Stimulated activated CD8-positive, alpha-beta memory T cell treated with anti-CD3 and anti-CD28 coated beads, Interleukin-15, amount 100 ng/mL, for 48 hours (primary cell): ENCODE measurements at regions not wholly inside any gene's neighbourhood (a gene's known extent, or its start where the extent isn't known, plus 50 kb on each side); places are given as distances from the start of the nearest gene placed in this dataset.

Source experiments
- DNase-seq, 2 donors: peaks; one replicate each; pipeline ENCODE4 v3.0.0-alpha.2; 2020; ENCODE audit warnings: low read depth in 2 of 2

- DNase-seq, result no peak
Measured at GRCh38 chr13:39968646-39969475, 313.4 kb downstream of the COG6 start.

GRCh38 chr13:39970177-39970846 is 314.9 kb downstream of the COG6 start:
- DNase-seq, result no peak

DNA sequence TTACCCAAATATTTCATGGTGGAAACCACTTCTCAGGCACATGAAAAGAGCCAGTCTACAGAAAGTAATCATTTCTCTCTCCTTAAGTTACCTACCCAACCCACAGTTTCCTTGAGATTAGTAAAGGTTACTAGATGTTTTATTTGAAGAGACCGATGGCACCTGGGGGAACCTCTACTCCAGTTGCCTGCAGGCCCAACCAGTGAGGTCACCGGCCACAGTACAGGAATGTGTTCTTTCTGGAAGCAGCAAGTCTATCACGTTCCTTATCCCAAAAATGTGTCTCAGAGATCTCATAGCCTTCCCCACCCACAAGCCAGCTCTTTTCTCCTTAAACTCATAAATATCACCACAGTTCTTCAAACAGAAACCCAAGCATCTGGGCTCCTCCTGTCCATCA is 316.1 kb downstream of the COG6 start:
- DNase-seq, result no peak

DNA sequence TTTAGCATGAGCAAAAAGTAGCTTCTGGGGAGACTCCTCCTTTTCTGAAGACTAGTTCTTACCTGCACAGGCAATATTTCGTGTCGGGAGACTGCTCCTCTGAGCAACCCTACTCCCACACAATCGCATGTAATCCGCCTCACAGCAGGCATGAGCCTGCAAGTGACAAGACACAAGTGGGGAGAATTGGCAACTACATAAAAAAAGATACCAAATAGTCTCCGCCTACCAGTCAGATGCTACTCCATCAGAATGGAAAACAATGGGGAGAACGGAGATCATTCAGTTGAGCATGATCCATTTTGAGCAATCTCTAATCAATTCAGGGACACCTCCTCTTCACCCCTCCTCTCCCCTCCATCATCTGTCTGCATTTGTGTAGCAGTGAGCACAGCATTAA is 321.0 kb downstream of the COG6 start:
- no peak for DNase-seq

DNA sequence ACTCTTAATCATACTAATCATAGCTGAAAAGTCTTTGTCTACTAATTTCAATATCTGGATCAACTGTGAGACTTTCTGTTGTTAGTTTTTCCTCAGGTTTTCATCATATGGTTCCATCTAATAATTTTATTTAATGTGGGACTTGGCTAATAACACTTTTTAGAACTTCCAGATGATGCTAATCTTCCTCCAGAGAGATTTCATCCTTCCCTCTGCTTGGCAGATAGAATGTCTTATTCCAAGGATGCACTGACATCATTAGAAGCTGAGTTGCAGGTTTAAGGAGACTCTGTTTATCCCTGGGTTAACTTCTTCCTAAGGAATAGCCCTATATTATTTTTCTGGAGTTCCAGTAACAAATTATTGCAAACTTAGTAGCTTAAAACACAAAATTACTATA is 325.6 kb downstream of the COG6 start:
- no peak for DNase-seq

GRCh38 chr13:39982745-39983144 is 327.3 kb downstream of the COG6 start:
- no peak for DNase-seq

- DNase-seq, result no peak
Measured at GRCh38 chr13:39985071-39985470, 329.6 kb downstream of the COG6 start.

DNA sequence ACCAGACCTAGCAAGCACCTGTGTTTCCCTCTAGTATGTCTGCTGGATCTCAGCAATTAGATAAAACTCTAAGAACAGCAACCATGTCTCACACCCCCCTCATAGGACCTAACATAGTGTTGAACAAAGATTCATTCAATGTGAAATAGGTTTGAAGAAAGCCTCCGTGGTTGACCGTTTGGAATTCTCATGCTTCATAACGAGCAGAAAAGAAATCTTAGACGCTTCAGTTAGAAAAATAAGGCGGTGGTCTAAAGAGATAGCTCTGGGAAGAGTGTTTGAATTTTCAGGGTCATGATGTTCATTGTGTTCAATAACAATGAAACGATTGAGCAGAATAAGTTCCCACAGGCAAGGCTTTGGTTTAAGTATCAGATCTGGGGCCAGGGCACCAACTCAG is 332.9 kb downstream of the COG6 start:
- no peak for DNase-seq

DNA sequence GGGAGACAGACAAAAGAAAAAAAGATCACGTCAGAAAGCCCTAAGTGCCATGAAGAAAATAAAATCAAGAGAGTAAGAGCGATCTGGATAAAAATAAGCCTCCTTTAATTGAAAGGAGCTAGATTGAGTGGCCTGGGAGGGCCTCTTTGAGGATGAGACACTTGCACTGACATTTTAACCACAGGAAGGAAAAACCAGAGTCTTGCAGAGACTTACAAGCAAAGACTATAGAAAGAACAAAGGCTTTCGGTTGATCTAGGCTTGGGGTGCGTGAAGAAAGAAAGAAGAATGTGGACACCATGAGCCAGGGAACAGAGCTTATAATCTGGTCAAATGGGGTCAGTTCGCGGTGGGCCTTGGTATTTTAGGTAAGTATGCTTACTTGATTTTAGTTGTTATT is 342.7 kb downstream of the COG6 start:
- no peak for DNase-seq

DNA sequence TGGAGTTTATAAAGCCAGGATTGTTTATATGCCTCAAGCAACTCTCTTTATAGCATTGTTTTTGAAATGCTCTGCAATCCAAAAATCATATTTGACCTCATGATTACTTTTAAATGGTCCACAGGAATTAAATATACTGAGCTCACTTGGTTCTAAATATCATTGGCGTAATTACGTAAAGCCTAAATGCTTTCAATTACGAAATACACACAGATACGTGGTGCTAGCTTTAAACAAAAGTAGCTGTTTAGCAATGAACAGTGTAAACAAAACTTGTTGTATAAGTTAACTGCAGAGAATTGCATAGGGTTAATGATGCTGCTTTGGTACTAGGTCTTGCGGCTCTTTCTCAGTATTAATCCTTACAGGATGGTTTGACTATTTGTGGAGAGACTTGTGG is 346.6 kb downstream of the COG6 start:
- DNase-seq, result no peak

DNA sequence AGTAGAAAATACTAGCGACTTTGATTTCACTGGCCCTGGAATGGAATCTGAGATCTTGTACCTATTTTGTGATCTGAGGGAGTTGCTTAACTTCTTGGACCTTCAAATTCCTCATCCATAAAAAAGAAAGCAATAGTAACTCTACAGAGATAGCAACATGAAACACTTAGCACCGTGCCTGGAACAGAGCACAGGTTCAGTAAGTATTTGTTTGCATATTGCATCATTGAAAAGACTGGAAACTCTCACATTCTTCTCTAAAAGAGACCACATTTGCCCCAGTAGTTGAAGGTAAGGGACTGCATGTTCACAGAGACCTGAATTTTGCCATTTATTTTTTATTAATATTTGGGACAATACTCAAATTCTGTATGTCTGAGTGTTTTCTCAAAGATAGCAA is 358.1 kb downstream of the COG6 start:
- no peak for DNase-seq

DNA sequence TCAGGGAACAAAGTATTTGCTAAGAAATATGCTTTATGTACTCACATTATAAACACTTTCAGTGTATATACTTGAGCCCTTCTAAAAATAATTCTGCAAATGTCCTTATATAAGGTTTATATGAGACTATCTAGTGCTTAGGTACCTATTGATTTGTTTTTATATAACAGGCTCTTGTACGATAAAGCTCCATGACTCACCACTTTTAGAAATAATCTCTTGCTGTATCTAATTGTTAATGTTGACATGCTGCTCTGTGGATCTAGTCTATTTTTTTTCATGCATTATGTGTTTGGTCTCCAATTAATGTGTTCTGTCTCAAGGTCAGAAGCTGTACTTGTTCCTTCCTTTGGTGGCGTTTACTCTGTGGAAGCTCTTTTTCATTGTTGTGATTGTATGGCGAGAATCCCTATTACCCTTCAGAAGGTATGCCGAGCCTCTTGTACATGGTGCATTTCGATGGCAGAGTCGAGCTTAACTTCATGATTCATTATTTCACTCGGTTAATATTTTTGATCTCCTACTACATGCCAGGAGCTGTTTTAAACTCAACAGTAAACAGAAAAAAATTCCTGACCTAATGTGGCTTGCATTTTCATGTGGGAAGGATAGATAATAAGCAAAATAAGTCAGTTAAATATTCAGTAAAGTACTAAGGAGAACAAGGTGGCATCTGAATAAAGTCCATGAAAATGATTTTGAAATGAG is 361.6 kb downstream of the COG6 start:
- DNase-seq, result no peak

DNA sequence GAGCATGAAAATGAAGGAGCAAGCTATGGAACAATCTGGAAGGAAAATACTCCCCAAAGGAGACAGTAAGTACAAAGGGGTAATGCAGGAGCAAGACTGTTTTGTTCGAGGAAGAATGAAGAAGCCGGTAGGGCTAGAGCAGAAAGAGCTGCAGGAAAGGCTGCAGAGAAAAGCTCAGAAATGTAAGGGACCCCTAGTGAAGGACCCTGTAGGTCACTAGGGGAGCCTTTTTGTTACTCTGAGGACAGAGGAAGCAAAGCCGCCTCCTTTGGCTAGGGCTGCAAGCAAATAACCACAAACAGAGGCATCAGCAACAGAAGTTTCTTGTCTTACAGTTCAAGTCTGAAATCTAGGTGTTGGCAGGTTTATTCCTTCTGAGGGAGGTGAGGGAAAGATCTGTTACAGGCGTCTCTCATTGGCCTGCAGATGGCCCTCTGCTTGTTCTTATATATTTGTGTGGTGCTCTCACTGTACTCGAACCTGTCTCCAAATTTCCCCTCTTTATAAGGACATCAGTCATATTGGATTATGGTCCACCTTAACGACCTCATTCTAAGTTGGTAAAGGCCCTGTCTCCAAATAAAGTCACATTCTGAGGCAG is 362.3 kb downstream of the COG6 start:
- no peak for DNase-seq

DNA sequence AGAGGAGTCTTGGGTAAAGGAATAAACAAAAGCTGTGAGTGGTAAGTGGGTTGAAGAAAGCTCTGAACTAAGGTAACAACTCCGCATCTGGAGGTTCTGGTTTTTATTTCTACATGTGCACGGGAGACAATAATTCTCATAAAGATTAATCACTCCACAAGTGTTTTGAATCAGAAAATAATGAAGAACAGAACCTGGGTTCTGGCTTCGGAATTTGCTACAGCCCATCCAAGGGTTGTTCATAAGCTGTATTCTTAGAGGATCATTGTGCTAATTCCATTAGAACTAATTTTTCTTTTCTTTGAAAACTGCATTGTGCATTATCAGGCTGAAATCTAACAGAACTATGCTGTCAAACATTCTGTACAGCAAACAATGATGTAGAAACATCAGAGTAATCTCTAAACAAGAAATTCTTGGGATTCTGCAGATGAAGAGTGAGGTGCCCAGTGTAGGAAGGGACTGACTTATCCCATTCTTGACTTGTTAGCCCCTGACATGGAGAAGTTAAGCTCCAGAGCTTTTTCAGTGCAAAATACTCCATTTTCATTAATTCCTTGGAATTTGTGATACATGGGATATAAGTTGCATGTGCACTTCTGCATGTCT is 368.2 kb downstream of the COG6 start:
- no peak for DNase-seq

DNA sequence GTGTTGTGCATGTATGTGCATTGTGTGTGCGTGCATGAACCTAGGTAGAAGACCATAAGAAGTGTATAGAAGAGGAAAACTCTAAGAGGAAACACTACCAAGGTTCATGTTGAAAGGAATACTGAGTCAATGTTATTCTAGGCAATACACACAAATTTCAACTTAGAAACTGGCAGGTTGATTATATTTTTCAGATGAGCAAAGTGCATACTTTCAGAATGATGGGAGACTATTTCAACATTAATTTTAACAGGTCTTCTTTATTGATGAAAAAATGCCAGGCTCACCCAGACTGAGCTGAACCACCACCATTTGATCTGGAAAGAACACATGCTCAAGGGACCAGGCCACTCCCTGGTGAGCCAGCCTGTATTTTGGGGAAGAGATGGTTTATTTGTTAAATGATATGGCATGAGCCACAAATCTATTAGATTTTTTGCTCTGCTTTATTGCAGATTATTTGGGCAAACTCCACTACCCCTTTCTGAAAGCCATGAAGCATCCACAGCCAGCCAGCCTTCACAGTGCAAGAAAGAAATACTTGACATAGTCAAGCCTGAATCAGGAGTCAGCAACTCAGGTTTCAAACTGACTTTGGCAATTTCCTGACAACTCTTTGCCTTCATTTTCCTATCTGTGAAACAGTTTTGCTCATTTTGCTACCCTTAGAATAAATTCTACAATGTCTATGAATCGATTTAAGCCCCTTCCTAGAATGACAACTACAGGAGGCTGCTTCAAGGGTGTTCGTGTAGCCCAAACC is 368.9 kb downstream of the COG6 start:
- DNase-seq, result no peak

- DNase-seq, result no peak
Measured at GRCh38 chr13:40024967-40025714, 369.7 kb downstream of the COG6 start.

GRCh38 chr13:40026174-40026585 is 370.7 kb downstream of the COG6 start:
- DNase-seq, result peak; percentile 53 to 56

DNA sequence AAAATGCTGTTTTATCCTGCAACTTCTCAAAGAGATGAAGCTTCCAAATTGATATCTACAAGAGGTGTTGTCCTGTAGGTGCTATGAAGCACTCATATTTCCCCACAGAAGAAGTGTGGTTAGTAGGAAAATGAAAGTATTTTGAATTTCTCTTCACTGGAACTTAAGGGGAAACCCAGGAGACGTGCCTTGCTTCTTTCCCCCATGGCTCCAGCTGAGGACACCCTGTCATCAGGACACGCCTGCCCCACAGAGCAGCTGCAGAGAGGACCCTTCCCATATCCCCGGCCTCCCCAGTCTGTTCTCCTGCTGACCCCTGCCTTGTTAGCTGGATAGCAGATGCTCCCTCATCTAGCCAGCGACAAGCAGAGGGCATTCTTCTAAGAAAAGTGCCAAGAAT is 371.3 kb downstream of the COG6 start:
- peak; percentile 34 to 48 for DNase-seq

DNA sequence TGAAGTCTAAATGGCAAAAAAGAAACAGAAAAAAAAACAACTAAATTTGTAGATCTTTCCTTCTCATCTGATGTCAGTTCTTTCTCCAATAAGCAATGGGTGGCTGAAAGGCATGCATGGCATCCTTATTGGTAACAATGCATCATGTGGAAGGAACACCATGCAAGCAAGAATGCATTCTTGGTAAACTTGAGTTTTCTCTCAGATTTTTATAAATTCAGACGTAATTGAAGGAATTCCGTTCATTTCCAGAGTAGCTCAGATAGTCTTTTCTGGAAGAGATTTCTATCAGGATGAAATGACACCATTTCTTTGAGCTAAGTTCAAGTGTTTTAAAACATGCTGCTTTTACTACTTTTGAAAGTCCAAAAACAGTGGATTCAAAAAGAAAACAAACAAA is 373.0 kb downstream of the COG6 start:
- no peak for DNase-seq

DNA sequence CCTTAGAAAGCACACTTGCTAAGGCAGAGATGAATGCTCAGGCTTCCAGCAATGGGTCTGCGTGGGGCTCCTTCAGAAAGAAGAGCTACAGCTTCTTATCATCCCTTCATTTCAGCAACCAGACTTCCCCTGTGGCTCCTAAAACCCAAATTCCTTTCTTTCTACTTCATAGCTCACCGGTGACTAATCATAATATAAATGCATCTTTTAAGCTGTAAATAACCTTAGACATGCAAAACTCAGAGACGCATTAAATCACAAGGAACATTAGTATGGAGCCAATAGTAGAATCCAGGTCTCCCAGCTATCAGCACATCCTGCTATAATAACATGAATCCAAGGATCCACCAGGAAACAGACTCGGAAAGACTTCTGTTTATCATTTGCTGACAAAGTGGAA is 375.6 kb downstream of the COG6 start:
- no peak for DNase-seq

DNA sequence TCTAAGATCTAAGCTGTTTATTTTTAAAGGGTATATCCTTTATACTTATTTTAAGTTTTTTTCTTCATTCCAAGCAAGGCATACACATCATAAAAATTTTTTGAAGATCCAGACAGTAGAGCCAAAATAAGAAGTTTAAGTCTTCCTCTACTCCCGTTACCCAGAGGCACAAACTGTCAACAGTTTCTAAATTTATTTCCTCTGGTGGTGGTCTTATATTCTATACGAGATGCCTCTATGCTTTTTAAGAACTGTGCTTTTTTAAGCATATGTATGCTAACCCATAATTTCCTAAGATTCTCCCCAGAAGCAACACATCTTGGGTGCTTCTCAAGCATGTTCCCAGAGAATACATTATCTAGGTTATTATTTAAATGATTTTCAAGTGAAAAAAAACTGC is 383.6 kb downstream of the COG6 start:
- DNase-seq, result no peak
